ENCODE measurements at regions not wholly inside any gene's neighbourhood (a gene's known extent, or its start where the extent isn't known, plus 50 kb on each side); places are given as distances from the start of the nearest gene placed in this dataset.

GRCh38 chr2:215626812-215627281, 191.0 kb upstream of the FN1 start:
- TF ChIP-seq EZH2phosphoT487 (IDR thresholded peaks at IDR 0.05; ENCODE audit: borderline replicate concordance, low read length) (no peak), EZH2 (IDR thresholded peaks at IDR 0.05; ENCODE audit: low read length, unreplicated experiment) (no peak), CTCF (conservative IDR thresholded peaks at IDR 0.05; ENCODE audit: low read depth, low read length) (no peak)
